ENCODE measurements at regions not wholly inside any gene's neighbourhood (a gene's known extent, or its start where the extent isn't known, plus 50 kb on each side); places are given as distances from the start of the nearest gene placed in this dataset.

GRCh38 chr12:72082986-72083820 lies 144.6 kb downstream of the TPH2 start:
- H3K4me2 ChIP-seq (ENCODE audit: extremely low read depth, insufficient read depth, low read length): no peak overlapping the region
- H3K9me3 ChIP-seq (ENCODE audit: control insufficient read depth, insufficient read depth, low read depth, low read length): no peaks in the 10 kb centered on the region
- no peaks in the 10 kb centered on the region for H3K79me2 ChIP-seq (ENCODE audit: control insufficient read depth, insufficient read depth, low read length)
- H3K27me3 ChIP-seq (ENCODE audit: control insufficient read depth, insufficient read depth, low read length): no peaks in the 10 kb centered on the region
- H3K27ac ChIP-seq (ENCODE audit: insufficient read depth, low read length): no peak overlapping the region
- TF ChIP-seq CTCF (conservative IDR thresholded peaks at IDR 0.05 in 1 of 2, IDR thresholded peaks at IDR 0.05 in 1 of 2; ENCODE audit: low read depth in 1 of 2, low read length in 2 of 2) (no peak), EZH2 (IDR thresholded peaks at IDR 0.05; ENCODE audit: low read length, missing control alignments) (no peak)
- H2AFZ ChIP-seq (ENCODE audit: low read length): no peak overlapping the region
- H4K20me1 ChIP-seq (ENCODE audit: control insufficient read depth, extremely low read depth, insufficient read depth, low read length): no peaks in the 10 kb centered on the region
- H3K36me3 ChIP-seq (ENCODE audit: control insufficient read depth, insufficient read depth, low read length): no peaks in the 10 kb centered on the region
- no peak for DNase-seq (ENCODE audit: low read depth in 2 of 2)
- no peaks in the 10 kb centered on the region for H3K4me1 ChIP-seq (ENCODE audit: control insufficient read depth, extremely low read depth, insufficient read depth, low read length)
- no peak overlapping the region for H3K4me3 ChIP-seq (replicated peaks in 1 of 4; ENCODE audit: control extremely low read depth in 1 of 4, insufficient read depth in 1 of 4, low read depth in 3 of 4, low read length in 4 of 4)
- H3K9ac ChIP-seq (ENCODE audit: insufficient read depth, low read length): no peak overlapping the region

GRCh38 chr12:72084061-72084460 lies 145.4 kb downstream of the TPH2 start:
- Histone ChIP-seq H3K9me3 (ENCODE audit: control insufficient read depth, insufficient read depth, low read depth, low read length) (no peaks in the 10 kb centered on the region), H3K27ac (ENCODE audit: insufficient read depth, low read length) (no peak overlapping the region), H3K4me2 (ENCODE audit: extremely low read depth, insufficient read depth, low read length) (no peak overlapping the region), H4K20me1 (ENCODE audit: control insufficient read depth, extremely low read depth, insufficient read depth, low read length) (no peaks in the 10 kb centered on the region), H3K4me3 (replicated peaks in 1 of 4; ENCODE audit: control extremely low read depth in 1 of 4, insufficient read depth in 1 of 4, low read depth in 3 of 4, low read length in 4 of 4) (no peak overlapping the region), H3K27me3 (ENCODE audit: control insufficient read depth, insufficient read depth, low read length) (no peaks in the 10 kb centered on the region), H2AFZ (ENCODE audit: low read length) (no peak overlapping the region), H3K9ac (ENCODE audit: insufficient read depth, low read length) (no peak overlapping the region), H3K36me3 (ENCODE audit: control insufficient read depth, insufficient read depth, low read length) (no peaks in the 10 kb centered on the region), H3K4me1 (ENCODE audit: control insufficient read depth, extremely low read depth, insufficient read depth, low read length) (no peaks in the 10 kb centered on the region), H3K79me2 (ENCODE audit: control insufficient read depth, insufficient read depth, low read length) (no peaks in the 10 kb centered on the region)
- DNase-seq (ENCODE audit: low read depth in 2 of 2): no peak
- TF ChIP-seq CTCF (conservative IDR thresholded peaks at IDR 0.05 in 1 of 2, IDR thresholded peaks at IDR 0.05 in 1 of 2; ENCODE audit: low read depth in 1 of 2, low read length in 2 of 2): no peak
- TF ChIP-seq EZH2 (IDR thresholded peaks at IDR 0.05; ENCODE audit: low read length, missing control alignments): no peak

GRCh38 chr12:72084880-72085279 lies 146.2 kb downstream of the TPH2 start:
- DNase-seq (ENCODE audit: low read depth in 2 of 2): no peak
- Histone ChIP-seq H3K27me3 (ENCODE audit: control insufficient read depth, insufficient read depth, low read length) (no peaks in the 10 kb centered on the region), H2AFZ (ENCODE audit: low read length) (no peak overlapping the region), H3K79me2 (ENCODE audit: control insufficient read depth, insufficient read depth, low read length) (no peaks in the 10 kb centered on the region), H3K36me3 (ENCODE audit: control insufficient read depth, insufficient read depth, low read length) (no peaks in the 10 kb centered on the region), H3K4me1 (ENCODE audit: control insufficient read depth, extremely low read depth, insufficient read depth, low read length) (no peaks in the 10 kb centered on the region), H3K9ac (ENCODE audit: insufficient read depth, low read length) (no peak overlapping the region), H3K27ac (ENCODE audit: insufficient read depth, low read length) (no peak overlapping the region), H3K4me3 (replicated peaks in 1 of 4; ENCODE audit: control extremely low read depth in 1 of 4, insufficient read depth in 1 of 4, low read depth in 3 of 4, low read length in 4 of 4) (no peak overlapping the region), H3K9me3 (ENCODE audit: control insufficient read depth, insufficient read depth, low read depth, low read length) (no peaks in the 10 kb centered on the region), H3K4me2 (ENCODE audit: extremely low read depth, insufficient read depth, low read length) (no peak overlapping the region), H4K20me1 (ENCODE audit: control insufficient read depth, extremely low read depth, insufficient read depth, low read length) (no peaks in the 10 kb centered on the region)
- no peak for TF ChIP-seq CTCF (conservative IDR thresholded peaks at IDR 0.05 in 1 of 2, IDR thresholded peaks at IDR 0.05 in 1 of 2; ENCODE audit: low read depth in 1 of 2, low read length in 2 of 2)
- no peak for TF ChIP-seq EZH2 (IDR thresholded peaks at IDR 0.05; ENCODE audit: low read length, missing control alignments)

All from fibroblast of lung (primary cell).